ENCODE measurements at regions not wholly inside any gene's neighbourhood (a gene's known extent, or its start where the extent isn't known, plus 50 kb on each side); places are given as distances from the start of the nearest gene placed in this dataset.

- TF ChIP-seq, protein P1, sequence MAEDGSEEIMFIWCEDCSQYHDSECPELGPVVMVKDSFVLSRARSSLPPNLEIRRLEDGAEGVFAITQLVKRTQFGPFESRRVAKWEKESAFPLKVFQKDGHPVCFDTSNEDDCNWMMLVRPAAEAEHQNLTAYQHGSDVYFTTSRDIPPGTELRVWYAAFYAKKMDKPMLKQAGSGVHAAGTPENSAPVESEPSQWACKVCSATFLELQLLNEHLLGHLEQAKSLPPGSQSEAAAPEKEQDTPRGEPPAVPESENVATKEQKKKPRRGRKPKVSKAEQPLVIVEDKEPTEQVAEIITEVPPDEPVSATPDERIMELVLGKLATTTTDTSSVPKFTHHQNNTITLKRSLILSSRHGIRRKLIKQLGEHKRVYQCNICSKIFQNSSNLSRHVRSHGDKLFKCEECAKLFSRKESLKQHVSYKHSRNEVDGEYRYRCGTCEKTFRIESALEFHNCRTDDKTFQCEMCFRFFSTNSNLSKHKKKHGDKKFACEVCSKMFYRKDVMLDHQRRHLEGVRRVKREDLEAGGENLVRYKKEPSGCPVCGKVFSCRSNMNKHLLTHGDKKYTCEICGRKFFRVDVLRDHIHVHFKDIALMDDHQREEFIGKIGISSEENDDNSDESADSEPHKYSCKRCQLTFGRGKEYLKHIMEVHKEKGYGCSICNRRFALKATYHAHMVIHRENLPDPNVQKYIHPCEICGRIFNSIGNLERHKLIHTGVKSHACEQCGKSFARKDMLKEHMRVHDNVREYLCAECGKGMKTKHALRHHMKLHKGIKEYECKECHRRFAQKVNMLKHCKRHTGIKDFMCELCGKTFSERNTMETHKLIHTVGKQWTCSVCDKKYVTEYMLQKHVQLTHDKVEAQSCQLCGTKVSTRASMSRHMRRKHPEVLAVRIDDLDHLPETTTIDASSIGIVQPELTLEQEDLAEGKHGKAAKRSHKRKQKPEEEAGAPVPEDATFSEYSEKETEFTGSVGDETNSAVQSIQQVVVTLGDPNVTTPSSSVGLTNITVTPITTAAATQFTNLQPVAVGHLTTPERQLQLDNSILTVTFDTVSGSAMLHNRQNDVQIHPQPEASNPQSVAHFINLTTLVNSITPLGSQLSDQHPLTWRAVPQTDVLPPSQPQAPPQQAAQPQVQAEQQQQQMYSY (CRISPR knock-in tag; IDR thresholded peaks at IDR 0.05), result no peak
- TF ChIP-seq RFX5 (IDR thresholded peaks at IDR 0.05; ENCODE audit: low read depth, low read length) (no peak), CTCF (IDR thresholded peaks at IDR 0.05 in 2 of 3, conservative IDR thresholded peaks at IDR 0.05 in 1 of 3; ENCODE audit: control insufficient read depth in 2 of 3, extremely low read depth in 1 of 3, insufficient read depth in 1 of 3, low read depth in 3 of 3, low read length in 3 of 3) (no peak), DPF2 (IDR thresholded peaks at IDR 0.05) (no peak), ZNF622 (IDR thresholded peaks at IDR 0.05) (no peak), FOXK2 (IDR thresholded peaks at IDR 0.05) (no peak), POLR2A (IDR thresholded peaks at IDR 0.05; ENCODE audit: low read depth, low read length) (no peak), CUX1 (IDR thresholded peaks at IDR 0.05; ENCODE audit: insufficient replicate concordance, low read depth, low read length) (no peak)
Observed at GRCh38 chr2:239720361-239721360, 304.5 kb downstream of the NDUFA10 start (continued).

Measured in GM12878 (cell line).